ENCODE measurements at regions not wholly inside any gene's neighbourhood (a gene's known extent, or its start where the extent isn't known, plus 50 kb on each side); places are given as distances from the start of the nearest gene placed in this dataset.

DNA sequence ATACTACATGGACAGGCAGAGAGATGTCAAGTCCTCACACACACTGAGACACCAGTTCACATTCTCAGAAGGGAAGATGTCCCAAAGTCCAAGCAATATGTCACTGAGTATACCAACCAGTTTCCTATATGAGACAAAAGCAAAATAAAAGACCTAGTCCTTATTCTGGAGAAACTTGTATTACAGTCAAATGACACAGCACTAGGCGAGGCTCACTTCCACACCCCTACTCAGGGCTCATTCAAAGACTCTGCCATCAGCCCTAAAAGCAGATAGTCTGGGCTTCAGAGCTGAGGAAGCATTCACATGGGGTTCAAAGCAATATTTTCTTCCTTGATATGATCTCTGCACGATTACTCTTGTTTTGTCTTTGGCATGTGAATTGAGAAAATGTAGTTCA, 129.9 kb upstream of the UBL3 start:
- intact Hi-C loops (cut with DNase I; ENCODE audit: low total_unique reads) = no loop called here
- Histone ChIP-seq H3K27me3 (no peaks in the 10 kb centered on the region), H3K9me3 (peaks cover 0 to 11% of the 10 kb centered on the region in 2 donors), H3K36me3 (no peaks in the 10 kb centered on the region), H3K4me1 (no peaks in the 10 kb centered on the region), H3K27ac (no peak overlapping the region), H3K4me3 (no peak overlapping the region)
- TF ChIP-seq, protein P1, sequence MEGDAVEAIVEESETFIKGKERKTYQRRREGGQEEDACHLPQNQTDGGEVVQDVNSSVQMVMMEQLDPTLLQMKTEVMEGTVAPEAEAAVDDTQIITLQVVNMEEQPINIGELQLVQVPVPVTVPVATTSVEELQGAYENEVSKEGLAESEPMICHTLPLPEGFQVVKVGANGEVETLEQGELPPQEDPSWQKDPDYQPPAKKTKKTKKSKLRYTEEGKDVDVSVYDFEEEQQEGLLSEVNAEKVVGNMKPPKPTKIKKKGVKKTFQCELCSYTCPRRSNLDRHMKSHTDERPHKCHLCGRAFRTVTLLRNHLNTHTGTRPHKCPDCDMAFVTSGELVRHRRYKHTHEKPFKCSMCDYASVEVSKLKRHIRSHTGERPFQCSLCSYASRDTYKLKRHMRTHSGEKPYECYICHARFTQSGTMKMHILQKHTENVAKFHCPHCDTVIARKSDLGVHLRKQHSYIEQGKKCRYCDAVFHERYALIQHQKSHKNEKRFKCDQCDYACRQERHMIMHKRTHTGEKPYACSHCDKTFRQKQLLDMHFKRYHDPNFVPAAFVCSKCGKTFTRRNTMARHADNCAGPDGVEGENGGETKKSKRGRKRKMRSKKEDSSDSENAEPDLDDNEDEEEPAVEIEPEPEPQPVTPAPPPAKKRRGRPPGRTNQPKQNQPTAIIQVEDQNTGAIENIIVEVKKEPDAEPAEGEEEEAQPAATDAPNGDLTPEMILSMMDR (IDR thresholded peaks at IDR 0.05) = no peak
- TF ChIP-seq POLR2A (IDR thresholded peaks at IDR 0.05) (no peak), POLR2AphosphoS5 (IDR thresholded peaks at IDR 0.05) (no peak)
- DNase-seq (ENCODE audit: low spot score in 2 of 2) = no peak

DNA sequence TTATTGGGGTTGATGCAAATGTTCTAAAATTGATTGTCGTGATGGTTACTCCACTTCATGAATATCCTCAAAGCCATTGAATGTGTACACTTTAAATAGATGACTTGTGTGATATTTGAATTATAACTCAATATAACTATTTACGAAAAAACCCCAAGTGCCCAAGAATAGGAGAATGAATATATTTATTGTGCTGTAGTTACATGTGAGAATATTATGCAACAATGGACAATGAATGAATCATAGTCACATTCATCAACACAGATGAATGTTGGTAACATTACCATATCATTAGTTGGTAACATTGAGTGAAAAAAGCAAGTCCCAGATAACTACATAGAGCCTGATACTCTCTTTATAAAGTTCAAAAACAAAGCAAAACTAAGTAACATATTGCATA, 127.8 kb upstream of the UBL3 start:
- Histone ChIP-seq H3K4me1 (no peaks in the 10 kb centered on the region), H3K36me3 (no peaks in the 10 kb centered on the region), H3K4me3 (no peak overlapping the region), H3K27me3 (no peaks in the 10 kb centered on the region), H3K27ac (no peak overlapping the region), H3K9me3 (peaks cover 0 to 11% of the 10 kb centered on the region in 2 donors)
- no peak for TF ChIP-seq POLR2A (IDR thresholded peaks at IDR 0.05)
- TF ChIP-seq, protein P1 (IDR thresholded peaks at IDR 0.05) = no peak
- no peak for TF ChIP-seq POLR2AphosphoS5 (IDR thresholded peaks at IDR 0.05)
- intact Hi-C loops (cut with DNase I; ENCODE audit: low total_unique reads) = no loop called here
- DNase-seq (ENCODE audit: low spot score in 2 of 2) = no peak

GRCh38 chr13:29977476-29978120, 127.2 kb upstream of the UBL3 start:
- peaks cover 0 to 11% of the 10 kb centered on the region in 2 donors for H3K9me3 ChIP-seq
- no peak overlapping the region for H3K4me3 ChIP-seq
- H3K27me3 ChIP-seq = no peaks in the 10 kb centered on the region
- TF ChIP-seq, protein P1 (IDR thresholded peaks at IDR 0.05) = no peak
- no peak for TF ChIP-seq POLR2A (IDR thresholded peaks at IDR 0.05)
- TF ChIP-seq POLR2AphosphoS5 (IDR thresholded peaks at IDR 0.05) = no peak
- H3K36me3 ChIP-seq = no peaks in the 10 kb centered on the region
- H3K27ac ChIP-seq = no peak overlapping the region
- no peaks in the 10 kb centered on the region for H3K4me1 ChIP-seq
- intact Hi-C loops (cut with DNase I; ENCODE audit: low total_unique reads) = no loop called here
- no peak for DNase-seq (ENCODE audit: low spot score in 2 of 2)

GRCh38 chr13:29976535-29976934, 126.1 kb upstream of the UBL3 start:
- H3K4me1 ChIP-seq = no peaks in the 10 kb centered on the region
- no peak overlapping the region for H3K4me3 ChIP-seq
- intact Hi-C loops (cut with DNase I; ENCODE audit: low total_unique reads) = no loop called here
- no peak overlapping the region for H3K27ac ChIP-seq
- no peaks in the 10 kb centered on the region for H3K27me3 ChIP-seq
- TF ChIP-seq POLR2AphosphoS5 (IDR thresholded peaks at IDR 0.05) (no peak), POLR2A (IDR thresholded peaks at IDR 0.05) (no peak)
- TF ChIP-seq, protein P1 (IDR thresholded peaks at IDR 0.05) = no peak
- peaks cover 0 to 4% of the 10 kb centered on the region in 2 donors for H3K9me3 ChIP-seq
- H3K36me3 ChIP-seq = no peaks in the 10 kb centered on the region
- no peak for DNase-seq (ENCODE audit: low spot score in 2 of 2)

GRCh38 chr13:29975283-29975682, 124.9 kb upstream of the UBL3 start:
- Histone ChIP-seq H3K36me3 (no peaks in the 10 kb centered on the region), H3K4me1 (no peaks in the 10 kb centered on the region), H3K4me3 (no peak overlapping the region), H3K27me3 (no peaks in the 10 kb centered on the region), H3K9me3 (no peaks in the 10 kb centered on the region), H3K27ac (no peak overlapping the region)
- intact Hi-C loops (cut with DNase I; ENCODE audit: low total_unique reads) = no loop called here
- DNase-seq (ENCODE audit: low spot score in 2 of 2) = no peak
- TF ChIP-seq POLR2AphosphoS5 (IDR thresholded peaks at IDR 0.05) = no peak
- TF ChIP-seq, protein P1 (IDR thresholded peaks at IDR 0.05) = no peak
- TF ChIP-seq POLR2A (IDR thresholded peaks at IDR 0.05) = no peak

All from breast epithelium (tissue), 4 donors.